ENCODE measurements at regions not wholly inside any gene's neighbourhood (a gene's known extent, or its start where the extent isn't known, plus 50 kb on each side); places are given as distances from the start of the nearest gene placed in this dataset.

DNA sequence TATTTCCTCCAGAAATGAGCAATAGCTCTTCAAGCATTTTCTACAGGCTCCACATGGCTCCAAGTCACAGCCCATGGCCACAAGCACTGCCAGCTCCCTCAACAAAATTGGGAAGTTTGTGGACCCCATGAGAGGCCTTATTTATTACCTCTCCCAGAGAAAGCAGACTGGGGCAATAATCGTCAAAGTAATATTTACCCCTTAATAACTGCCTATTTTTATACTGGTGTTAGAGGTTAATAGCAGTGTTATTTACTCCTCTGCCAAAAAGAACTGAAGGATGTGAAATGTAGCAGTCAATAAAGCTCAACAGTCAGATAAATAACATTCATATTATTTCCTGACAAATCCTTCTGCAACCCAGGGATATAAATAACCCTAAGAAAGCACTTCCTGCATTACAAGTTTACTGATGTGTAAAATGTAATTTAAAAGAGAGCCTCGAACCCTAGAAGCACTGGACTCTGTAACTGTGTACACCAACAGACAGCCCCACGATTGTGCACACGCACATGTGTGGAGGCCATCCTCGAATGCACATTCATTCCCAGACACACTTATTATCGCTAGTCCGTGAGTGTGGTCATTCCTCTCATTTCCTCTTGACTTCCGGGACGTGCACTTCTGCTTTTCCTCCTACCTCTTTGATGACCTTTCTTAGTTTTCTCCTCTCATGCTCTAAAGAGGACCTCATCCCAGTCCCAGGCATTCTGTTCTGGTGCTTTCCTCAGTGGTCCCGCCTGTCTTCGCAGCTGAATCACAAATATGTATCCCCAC, 157.4 kb downstream of the EVX1 start:
- no peak for DNase-seq (ENCODE audit: low read depth)
- TF ChIP-seq, protein P1, sequence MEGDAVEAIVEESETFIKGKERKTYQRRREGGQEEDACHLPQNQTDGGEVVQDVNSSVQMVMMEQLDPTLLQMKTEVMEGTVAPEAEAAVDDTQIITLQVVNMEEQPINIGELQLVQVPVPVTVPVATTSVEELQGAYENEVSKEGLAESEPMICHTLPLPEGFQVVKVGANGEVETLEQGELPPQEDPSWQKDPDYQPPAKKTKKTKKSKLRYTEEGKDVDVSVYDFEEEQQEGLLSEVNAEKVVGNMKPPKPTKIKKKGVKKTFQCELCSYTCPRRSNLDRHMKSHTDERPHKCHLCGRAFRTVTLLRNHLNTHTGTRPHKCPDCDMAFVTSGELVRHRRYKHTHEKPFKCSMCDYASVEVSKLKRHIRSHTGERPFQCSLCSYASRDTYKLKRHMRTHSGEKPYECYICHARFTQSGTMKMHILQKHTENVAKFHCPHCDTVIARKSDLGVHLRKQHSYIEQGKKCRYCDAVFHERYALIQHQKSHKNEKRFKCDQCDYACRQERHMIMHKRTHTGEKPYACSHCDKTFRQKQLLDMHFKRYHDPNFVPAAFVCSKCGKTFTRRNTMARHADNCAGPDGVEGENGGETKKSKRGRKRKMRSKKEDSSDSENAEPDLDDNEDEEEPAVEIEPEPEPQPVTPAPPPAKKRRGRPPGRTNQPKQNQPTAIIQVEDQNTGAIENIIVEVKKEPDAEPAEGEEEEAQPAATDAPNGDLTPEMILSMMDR (IDR thresholded peaks at IDR 0.05; ENCODE audit: insufficient read depth, low read length), result no peak

DNA sequence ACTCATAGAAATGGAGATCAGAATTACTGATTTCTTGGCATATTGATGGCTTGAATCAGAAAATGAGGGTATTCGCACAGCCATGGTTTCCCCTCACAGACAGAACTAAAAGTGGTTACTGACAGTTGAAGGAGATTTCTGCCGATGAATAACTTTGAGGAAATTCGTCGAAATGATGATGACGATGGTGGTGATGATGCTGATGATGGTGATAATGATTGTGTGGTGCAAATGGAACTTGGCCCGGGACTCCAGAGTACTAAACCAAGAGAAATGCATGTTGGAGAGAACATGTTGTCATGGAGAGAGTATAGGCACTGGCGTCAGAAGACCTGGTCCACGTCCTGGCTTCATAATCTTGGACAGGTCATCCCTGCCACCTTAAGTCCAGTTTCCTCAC, 163.2 kb downstream of the EVX1 start:
- TF ChIP-seq, protein P1 (IDR thresholded peaks at IDR 0.05; ENCODE audit: insufficient read depth, low read length), result no peak

More for the DNA sequence above, 157.4 kb downstream of the EVX1 start:
- H3K4me3 ChIP-seq (ENCODE audit: low read depth, low read length), result no peak overlapping the region

DNA sequence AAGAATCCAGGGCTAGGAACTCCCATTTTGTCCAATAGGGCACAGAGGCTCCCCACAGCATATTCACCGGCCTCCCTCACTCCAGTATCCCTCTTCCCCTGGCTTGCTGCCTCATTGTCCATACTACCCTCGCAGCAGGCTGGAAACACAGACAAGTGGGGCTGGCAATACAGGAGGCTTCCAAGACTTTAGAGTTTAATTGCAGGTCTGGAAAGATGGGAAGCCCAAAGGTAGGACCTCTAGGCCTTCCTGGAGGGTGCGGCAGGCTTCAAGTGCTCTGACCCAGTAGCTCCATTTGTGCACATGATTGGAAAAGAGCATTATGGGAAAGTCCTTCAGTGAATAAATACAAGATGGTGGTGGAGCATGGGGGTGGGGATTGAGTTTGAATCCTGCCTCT, 166.7 kb downstream of the EVX1 start:
- H3K4me3 ChIP-seq (ENCODE audit: low read depth, low read length), result no peak overlapping the region
- TF ChIP-seq, protein P1 (IDR thresholded peaks at IDR 0.05; ENCODE audit: insufficient read depth, low read length), result no peak
- DNase-seq (ENCODE audit: low read depth), result no peak

More for the DNA sequence above, 163.2 kb downstream of the EVX1 start:
- no peak for DNase-seq (ENCODE audit: low read depth)
- H3K4me3 ChIP-seq (ENCODE audit: low read depth, low read length), result no peak overlapping the region

DNA sequence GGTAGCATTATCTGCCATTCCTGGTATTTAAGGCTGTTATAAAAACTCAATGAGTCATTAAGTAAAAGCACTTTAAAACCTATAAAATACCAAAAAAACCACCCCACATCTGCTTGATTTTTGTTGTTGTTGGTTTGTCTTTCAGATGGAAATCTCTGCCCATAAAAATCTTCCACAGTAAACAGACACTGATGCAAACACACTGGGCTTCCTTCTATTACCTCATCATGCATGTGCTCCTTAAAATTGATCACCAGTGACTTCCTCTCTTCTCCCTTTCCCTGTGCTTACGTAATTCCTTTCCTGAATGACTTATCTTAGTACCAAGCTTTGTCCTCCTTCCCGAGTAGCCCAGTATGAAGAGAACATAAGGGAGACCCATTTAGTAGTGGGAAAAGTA, 167.2 kb downstream of the EVX1 start:
- DNase-seq (ENCODE audit: low read depth), result no peak
- TF ChIP-seq, protein P1 (IDR thresholded peaks at IDR 0.05; ENCODE audit: insufficient read depth, low read length), result no peak
- no peak overlapping the region for H3K4me3 ChIP-seq (ENCODE audit: low read depth, low read length)

DNA sequence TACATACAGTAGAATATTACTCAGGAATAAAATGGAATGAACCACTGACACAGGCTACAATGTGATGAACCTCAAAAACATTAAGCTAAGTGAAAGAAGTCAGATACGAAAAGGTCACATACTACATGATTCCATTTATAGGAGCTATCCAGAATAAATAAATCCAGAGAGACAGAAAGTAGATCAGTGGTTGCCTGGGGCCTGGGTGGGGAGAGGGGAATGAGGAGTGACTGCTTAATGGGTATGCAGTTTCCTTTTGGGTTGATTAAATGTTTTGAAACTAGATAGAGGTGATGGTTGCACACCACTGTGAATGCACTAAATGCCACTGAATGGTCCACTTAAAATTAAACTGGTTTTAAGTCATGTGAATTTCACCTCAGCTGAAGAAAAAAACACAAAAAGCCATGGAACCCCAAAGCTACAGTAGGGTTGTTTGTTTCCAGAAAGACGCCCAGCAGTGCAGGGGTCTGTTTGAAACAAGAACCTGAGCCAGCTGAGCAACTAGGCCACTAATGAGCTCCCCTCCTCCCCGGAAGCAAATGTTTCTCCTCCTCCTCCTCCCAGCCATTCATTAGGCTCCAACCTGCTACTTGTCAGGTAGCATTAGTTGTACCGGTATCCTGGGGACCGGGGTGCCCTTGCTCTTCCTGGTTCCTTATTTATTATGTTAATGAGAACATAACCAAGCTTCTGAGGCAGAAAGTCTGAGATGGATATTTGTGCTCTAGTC, 168.4 kb downstream of the EVX1 start:
- TF ChIP-seq, protein P1 (IDR thresholded peaks at IDR 0.05; ENCODE audit: insufficient read depth, low read length), result no peak
- no peak overlapping the region for H3K4me3 ChIP-seq (ENCODE audit: low read depth, low read length)
- no peak for DNase-seq (ENCODE audit: low read depth)

DNA sequence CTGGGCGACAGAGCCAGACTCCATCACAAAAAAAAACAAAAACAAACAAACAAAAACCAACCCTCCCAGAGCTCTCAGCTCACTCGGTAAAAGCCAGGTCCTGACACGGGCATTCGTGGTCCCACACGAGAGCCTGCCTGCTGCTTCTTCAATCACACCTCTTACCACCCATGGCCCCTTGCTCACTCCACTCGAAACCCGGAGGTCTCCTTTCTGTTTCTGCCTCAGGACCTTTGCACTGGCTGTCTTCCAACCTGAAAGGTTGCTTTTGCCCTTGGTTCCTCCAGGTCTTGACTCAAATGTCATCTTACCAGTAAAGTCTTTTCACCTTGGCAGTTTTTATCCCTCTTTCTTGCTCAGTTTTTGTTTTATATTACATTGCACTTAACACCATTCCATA, 169.6 kb downstream of the EVX1 start:
- H3K4me3 ChIP-seq (ENCODE audit: low read depth, low read length), result no peak overlapping the region
- DNase-seq (ENCODE audit: low read depth), result no peak
- TF ChIP-seq, protein P1 (IDR thresholded peaks at IDR 0.05; ENCODE audit: insufficient read depth, low read length), result no peak

Measured in fibroblast of the aortic adventitia (primary cell).